ENCODE measurements at regions not wholly inside any gene's neighbourhood (a gene's known extent, or its start where the extent isn't known, plus 50 kb on each side); places are given as distances from the start of the nearest gene placed in this dataset.

- no peak overlapping the region for H3K4me2 ChIP-seq (ENCODE audit: control insufficient read depth, insufficient read depth)
- CTCF ChIA-PET, result no interaction called here
- H2AFZ ChIP-seq (ENCODE audit: control insufficient read depth, low read depth, low read length), result no peak overlapping the region
- no peaks in the 10 kb centered on the region for H3K79me2 ChIP-seq (ENCODE audit: control insufficient read depth, insufficient read depth, low read length)
- SMC1A ChIA-PET (ENCODE audit: uncharacterized antibody, unreplicated experiment), result interaction anchor here (0.8 kb wide), 1 partner anchor 25 kb away, joined by 3 read pairs; no protein-coding TSS in a partner anchor
- H3K36me3 ChIP-seq (ENCODE audit: control insufficient read depth in 2 of 2, insufficient read depth in 2 of 2, low read length in 1 of 2), result no peaks in the 10 kb centered on the region
- DNase-seq (ENCODE audit: low read depth, low spot score) (no peak), FAIRE-seq (no peak), ATAC-seq (no peak)
- in situ Hi-C loops (cut with MboI), result no loop called here
- H3K27ac ChIP-seq (ENCODE audit: control insufficient read depth, insufficient read depth), result no peak overlapping the region
- H3K9me3 ChIP-seq (replicated peaks; ENCODE audit: control insufficient read depth, insufficient read depth, low read length), result no peaks in the 10 kb centered on the region
- no peaks in the 10 kb centered on the region for H3K4me1 ChIP-seq (ENCODE audit: control insufficient read depth, insufficient read depth, low read length)
- no peaks in the 10 kb centered on the region for H4K20me1 ChIP-seq (ENCODE audit: control insufficient read depth, insufficient read depth)
- BruUV-seq (replicated peaks), result no TSS peak
- WGBS (ENCODE audit: insufficient coverage, insufficient replicate concordance, low lambda C conversion rate, missing lambda C conversion rate), result 51% methylated on average over 6 of the region's 6 CpGs
- no peak for TF ChIP-seq TBL1XR1 (IDR thresholded peaks at IDR 0.05; ENCODE audit: low read depth, low read length)
- TF ChIP-seq PML (IDR thresholded peaks at IDR 0.05; ENCODE audit: low read length), result no peak
- TF ChIP-seq ZNF24 (IDR thresholded peaks at IDR 0.05), result no peak
- TF ChIP-seq MEF2B (IDR thresholded peaks at IDR 0.05; ENCODE audit: partially characterized antibody, poor library complexity, severe bottlenecking), result no peak
- POLR2A ChIA-PET, result no interaction called here
- intact Hi-C loops (cut with micrococcal nuclease; ENCODE audit: unreplicated experiment), result no loop called here
- H3K4me3 ChIP-seq, result no peak overlapping the region
- no peaks in the 10 kb centered on the region for H3K27me3 ChIP-seq (replicated peaks in 1 of 2; ENCODE audit: control insufficient read depth in 2 of 2, insufficient read depth in 2 of 2, low read length in 1 of 2)
- no peak overlapping the region for H3K9ac ChIP-seq (ENCODE audit: control insufficient read depth, insufficient read depth, low read length)
- RAD21 ChIA-PET (ENCODE audit: unreplicated experiment), result no interaction called here
Measured at GRCh38 chr9:786405-786804, 55.1 kb upstream of the DMRT1 start.

- no peak for FAIRE-seq
- POLR2A ChIA-PET, result no interaction called here
- no peak for ATAC-seq
- no peak for DNase-seq (ENCODE audit: low read depth, low spot score)
- no peaks in the 10 kb centered on the region for H3K79me2 ChIP-seq (ENCODE audit: control insufficient read depth, insufficient read depth, low read length)
- intact Hi-C loops (cut with micrococcal nuclease; ENCODE audit: unreplicated experiment), result no loop called here
- no peaks in the 10 kb centered on the region for H3K36me3 ChIP-seq (ENCODE audit: control insufficient read depth in 2 of 2, insufficient read depth in 2 of 2, low read length in 1 of 2)
- 51% methylated on average over 6 of the region's 6 CpGs for WGBS (ENCODE audit: insufficient coverage, insufficient replicate concordance, low lambda C conversion rate, missing lambda C conversion rate)
- CTCF ChIA-PET, result no interaction called here
- in situ Hi-C loops (cut with MboI), result no loop called here
- H3K4me3 ChIP-seq, result no peak overlapping the region
- no peaks in the 10 kb centered on the region for H4K20me1 ChIP-seq (ENCODE audit: control insufficient read depth, insufficient read depth)
- no TSS peak for BruUV-seq (replicated peaks)
- no peak overlapping the region for H3K9ac ChIP-seq (ENCODE audit: control insufficient read depth, insufficient read depth, low read length)
- no peak for TF ChIP-seq CUX1 (IDR thresholded peaks at IDR 0.05; ENCODE audit: insufficient replicate concordance, low read depth, low read length)
- TF ChIP-seq NKRF (conservative IDR thresholded peaks at IDR 0.05), result no peak
- TF ChIP-seq YY1 (IDR thresholded peaks at IDR 0.05; ENCODE audit: low read depth, low read length), result no peak
- no peak for TF ChIP-seq POLR2AphosphoS2 (IDR thresholded peaks at IDR 0.05; ENCODE audit: low read depth, low read length)
- TF ChIP-seq CHD4 (IDR thresholded peaks at IDR 0.05), result no peak
- no peak for TF ChIP-seq SRF (IDR thresholded peaks at IDR 0.05; ENCODE audit: low read depth in 2 of 2, low read length in 2 of 2)
- TF ChIP-seq KLF5 (IDR thresholded peaks at IDR 0.05; ENCODE audit: partially characterized antibody), result no peak
- H2AFZ ChIP-seq (ENCODE audit: control insufficient read depth, low read depth, low read length), result no peak overlapping the region
- no peak overlapping the region for H3K27ac ChIP-seq (ENCODE audit: control insufficient read depth, insufficient read depth)
- no peak overlapping the region for H3K4me2 ChIP-seq (ENCODE audit: control insufficient read depth, insufficient read depth)
- SMC1A ChIA-PET (ENCODE audit: uncharacterized antibody, unreplicated experiment), result no interaction called here
- H3K27me3 ChIP-seq (replicated peaks in 1 of 2; ENCODE audit: control insufficient read depth in 2 of 2, insufficient read depth in 2 of 2, low read length in 1 of 2), result no peaks in the 10 kb centered on the region; a peak in 2 of 4 replicates
- no peaks in the 10 kb centered on the region for H3K9me3 ChIP-seq (replicated peaks; ENCODE audit: control insufficient read depth, insufficient read depth, low read length)
- no peaks in the 10 kb centered on the region for H3K4me1 ChIP-seq (ENCODE audit: control insufficient read depth, insufficient read depth, low read length)
- RAD21 ChIA-PET (ENCODE audit: unreplicated experiment), result no interaction called here
Measured at GRCh38 chr9:788777-789176, 52.7 kb upstream of the DMRT1 start.

All from GM12878 (cell line).